ENCODE measurements at regions not wholly inside any gene's neighbourhood (a gene's known extent, or its start where the extent isn't known, plus 50 kb on each side); places are given as distances from the start of the nearest gene placed in this dataset.
"Not testable (repeated sequence)": the region's sequence is repeated elsewhere in the genome, so short reads cannot be mapped to it uniquely, and the experiment has no call there.

DNA sequence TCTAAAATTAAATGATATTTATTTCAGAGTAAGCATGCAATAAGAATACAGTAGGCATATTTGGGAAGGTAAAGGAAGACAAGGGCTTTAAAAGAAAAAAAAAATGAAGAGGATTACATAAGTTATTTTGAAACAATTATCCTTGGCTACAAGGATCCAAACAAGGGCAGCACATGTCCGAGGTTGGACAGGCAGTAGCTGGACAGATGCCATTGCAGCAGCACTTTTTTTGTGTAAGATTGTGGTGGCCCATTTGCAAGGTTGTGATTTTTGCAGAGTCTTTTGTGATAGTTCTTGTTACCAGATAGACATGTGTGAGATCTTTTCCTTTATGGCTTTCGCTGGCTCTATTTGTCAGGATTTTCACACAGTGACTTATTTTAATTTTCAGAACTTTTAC lies 89.4 kb upstream of the COG2 start:
- peaks cover 5% of the 10 kb centered on the region for H3K27me3 ChIP-seq
- H3K4me1 ChIP-seq = no peaks in the 10 kb centered on the region
- no peak for DNase-seq
- H3K4me3 ChIP-seq (ENCODE audit: low read depth, low read length) = no peak overlapping the region
- H3K36me3 ChIP-seq = no peaks in the 10 kb centered on the region
- TF ChIP-seq, protein P1, sequence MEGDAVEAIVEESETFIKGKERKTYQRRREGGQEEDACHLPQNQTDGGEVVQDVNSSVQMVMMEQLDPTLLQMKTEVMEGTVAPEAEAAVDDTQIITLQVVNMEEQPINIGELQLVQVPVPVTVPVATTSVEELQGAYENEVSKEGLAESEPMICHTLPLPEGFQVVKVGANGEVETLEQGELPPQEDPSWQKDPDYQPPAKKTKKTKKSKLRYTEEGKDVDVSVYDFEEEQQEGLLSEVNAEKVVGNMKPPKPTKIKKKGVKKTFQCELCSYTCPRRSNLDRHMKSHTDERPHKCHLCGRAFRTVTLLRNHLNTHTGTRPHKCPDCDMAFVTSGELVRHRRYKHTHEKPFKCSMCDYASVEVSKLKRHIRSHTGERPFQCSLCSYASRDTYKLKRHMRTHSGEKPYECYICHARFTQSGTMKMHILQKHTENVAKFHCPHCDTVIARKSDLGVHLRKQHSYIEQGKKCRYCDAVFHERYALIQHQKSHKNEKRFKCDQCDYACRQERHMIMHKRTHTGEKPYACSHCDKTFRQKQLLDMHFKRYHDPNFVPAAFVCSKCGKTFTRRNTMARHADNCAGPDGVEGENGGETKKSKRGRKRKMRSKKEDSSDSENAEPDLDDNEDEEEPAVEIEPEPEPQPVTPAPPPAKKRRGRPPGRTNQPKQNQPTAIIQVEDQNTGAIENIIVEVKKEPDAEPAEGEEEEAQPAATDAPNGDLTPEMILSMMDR (IDR thresholded peaks at IDR 0.05; ENCODE audit: low read depth, low read length) = no peak
- no peaks in the 10 kb centered on the region for H3K9me3 ChIP-seq

DNA sequence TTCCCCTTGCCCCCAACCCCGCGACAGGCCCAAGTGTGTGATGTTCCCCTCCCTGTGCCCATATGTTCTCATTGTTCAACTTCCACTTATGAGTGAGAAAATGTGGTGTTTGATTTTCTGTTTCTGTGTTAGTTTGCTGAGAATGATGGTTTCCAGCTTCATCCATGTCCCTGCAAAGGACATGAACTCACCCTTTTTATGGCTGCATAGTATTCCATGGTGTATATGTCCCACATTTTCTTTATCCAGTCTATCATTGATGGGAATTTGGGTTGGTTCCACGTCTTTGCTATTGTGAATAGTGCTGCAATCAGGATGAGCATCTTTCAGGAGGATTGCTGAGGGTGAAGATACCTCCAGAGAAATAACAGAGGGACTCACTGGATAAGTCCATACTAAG lies 91.3 kb upstream of the COG2 start:
- H3K4me1 ChIP-seq; H3K36me3 ChIP-seq; H3K4me3 ChIP-seq (ENCODE audit: low read depth, low read length); H3K9me3 ChIP-seq; DNase-seq; H3K27me3 ChIP-seq: not testable (repeated sequence)

DNA sequence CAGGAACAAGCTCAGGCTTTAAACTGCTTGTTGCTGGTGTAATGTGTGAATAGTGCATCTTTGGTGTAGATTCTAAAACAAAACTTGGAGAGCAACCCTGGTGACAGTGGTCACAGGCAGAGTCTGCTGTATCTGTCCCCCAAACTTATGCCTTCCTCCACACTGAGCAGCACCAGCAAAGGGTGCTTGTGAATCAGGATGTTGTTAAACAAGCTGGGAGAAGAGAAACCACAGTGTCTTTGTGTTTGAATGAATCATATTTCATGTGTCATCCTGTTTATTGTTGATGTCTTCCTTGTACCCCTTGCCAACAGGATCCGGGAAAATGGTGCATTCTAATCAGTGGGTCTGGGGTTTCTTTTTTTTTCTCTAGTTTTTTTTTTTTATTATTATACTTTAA lies 91.9 kb upstream of the COG2 start:
- H3K4me1 ChIP-seq = no peaks in the 10 kb centered on the region
- no peak for DNase-seq
- no peak overlapping the region for H3K4me3 ChIP-seq (ENCODE audit: low read depth, low read length)
- H3K27me3 ChIP-seq = no peaks in the 10 kb centered on the region; the same call in 1 of the 2 replicates
- TF ChIP-seq, protein P1 (IDR thresholded peaks at IDR 0.05; ENCODE audit: low read depth, low read length) = no peak
- H3K9me3 ChIP-seq = no peaks in the 10 kb centered on the region
- no peaks in the 10 kb centered on the region for H3K36me3 ChIP-seq

DNA sequence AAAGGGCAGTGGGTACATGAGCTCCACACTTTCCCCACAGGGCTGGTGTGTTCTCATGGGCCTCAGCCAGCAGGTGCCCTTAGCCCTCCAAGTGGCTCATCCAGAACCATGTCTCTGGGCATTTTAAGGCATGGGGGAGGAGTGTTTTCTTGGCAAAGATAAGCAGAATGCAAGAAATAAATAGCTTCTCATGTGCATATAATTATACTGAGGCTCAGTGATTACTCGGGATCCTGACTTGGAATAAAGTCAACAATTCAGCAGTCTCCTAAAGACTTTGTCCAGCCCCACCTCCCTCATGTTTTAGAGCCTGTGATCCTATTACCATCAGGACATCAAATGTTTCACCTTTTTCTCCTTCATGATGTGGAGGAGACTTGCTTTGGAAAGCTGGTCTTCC lies 92.7 kb upstream of the COG2 start:
- TF ChIP-seq, protein P1 (IDR thresholded peaks at IDR 0.05; ENCODE audit: low read depth, low read length) = no peak
- H3K4me3 ChIP-seq (ENCODE audit: low read depth, low read length) = no peak overlapping the region
- H3K9me3 ChIP-seq = no peaks in the 10 kb centered on the region
- no peaks in the 10 kb centered on the region for H3K4me1 ChIP-seq
- H3K36me3 ChIP-seq = no peaks in the 10 kb centered on the region
- no peaks in the 10 kb centered on the region; the same call in 1 of the 2 replicates for H3K27me3 ChIP-seq
- DNase-seq = no peak

DNA sequence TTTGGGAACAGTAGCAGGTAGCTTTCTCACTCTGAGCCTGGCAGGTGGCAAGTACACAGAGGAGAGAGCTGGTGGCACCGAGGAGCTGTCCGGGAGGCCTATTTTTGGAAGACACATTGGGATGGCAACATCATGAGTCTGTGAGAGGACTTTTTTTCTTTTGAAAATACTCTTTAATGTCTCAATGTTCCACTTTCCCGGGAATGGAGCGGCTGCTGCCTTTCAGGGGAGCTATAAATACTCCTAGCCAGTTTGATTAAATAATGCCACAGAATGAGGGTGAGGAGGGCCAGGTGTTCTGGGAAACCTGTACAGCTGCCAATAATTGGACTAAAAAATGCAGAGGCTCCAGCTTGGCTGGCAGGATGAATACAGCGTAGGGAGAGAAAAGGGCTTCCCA lies 93.3 kb upstream of the COG2 start:
- DNase-seq = no peak

DNA sequence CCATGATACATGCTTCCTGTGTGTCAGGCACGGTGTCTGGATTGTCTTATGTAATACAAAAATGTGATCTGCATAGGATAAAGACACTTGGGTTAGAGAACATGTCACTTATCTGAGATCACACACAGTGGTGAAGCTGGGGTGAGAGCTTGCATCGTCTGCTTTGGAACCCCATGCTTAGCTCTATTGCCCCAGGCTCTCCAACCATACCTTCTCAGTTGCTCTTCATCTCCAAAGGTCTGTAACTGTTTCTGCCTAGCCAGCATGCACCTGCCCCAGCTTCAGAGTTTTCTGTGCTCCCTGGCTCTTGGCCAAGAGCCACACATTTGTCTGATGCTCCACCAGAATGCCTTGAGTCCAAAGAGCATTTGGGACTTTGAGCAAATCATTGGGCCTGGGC lies 93.9 kb upstream of the COG2 start:
- Histone ChIP-seq H3K27me3 (no peaks in the 10 kb centered on the region), H3K36me3 (no peaks in the 10 kb centered on the region), H3K4me1 (no peaks in the 10 kb centered on the region), H3K9me3 (no peaks in the 10 kb centered on the region), H3K4me3 (ENCODE audit: low read depth, low read length) (no peak overlapping the region)
- TF ChIP-seq, protein P1 (IDR thresholded peaks at IDR 0.05; ENCODE audit: low read depth, low read length) = no peak
- DNase-seq = no peak

More for the DNA sequence above, 93.3 kb upstream of the COG2 start:
- Histone ChIP-seq H3K36me3 (no peaks in the 10 kb centered on the region), H3K9me3 (no peaks in the 10 kb centered on the region), H3K4me1 (no peaks in the 10 kb centered on the region), H3K27me3 (no peaks in the 10 kb centered on the region; the same call in 1 of the 2 replicates), H3K4me3 (ENCODE audit: low read depth, low read length) (no peak overlapping the region)
- TF ChIP-seq, protein P1 (IDR thresholded peaks at IDR 0.05; ENCODE audit: low read depth, low read length) = no peak

DNA sequence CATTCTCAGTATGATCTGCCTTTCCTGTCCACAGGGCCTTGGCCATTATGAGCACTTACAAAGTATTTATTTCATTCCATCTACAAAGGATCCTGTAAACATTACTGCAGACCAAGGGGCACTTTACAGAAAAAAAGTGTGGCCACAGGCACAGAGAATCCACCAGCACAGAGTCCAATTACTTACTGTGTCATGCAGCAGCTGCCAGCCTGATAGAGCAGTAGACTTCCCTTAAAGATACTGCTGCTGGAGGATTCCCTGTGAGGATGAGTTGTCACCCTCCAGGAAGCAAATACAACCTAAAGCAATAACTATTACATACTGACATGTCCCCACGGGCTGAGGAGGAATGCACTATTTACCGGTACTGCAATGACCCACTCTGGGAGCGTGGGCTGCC lies 97.1 kb upstream of the COG2 start:
- TF ChIP-seq, protein P1 (IDR thresholded peaks at IDR 0.05; ENCODE audit: low read depth, low read length) = no peak
- Histone ChIP-seq H3K4me1 (no peaks in the 10 kb centered on the region), H3K27me3 (no peaks in the 10 kb centered on the region), H3K9me3 (no peaks in the 10 kb centered on the region), H3K4me3 (ENCODE audit: low read depth, low read length) (no peak overlapping the region), H3K36me3 (no peaks in the 10 kb centered on the region)
- DNase-seq = no peak
